AG04450 (cell line): ENCODE measurements at regions not wholly inside any gene's neighbourhood (a gene's known extent, or its start where the extent isn't known, plus 50 kb on each side); places are given as distances from the start of the nearest gene placed in this dataset.

Experiments used
- CTCF ChIA-PET: fragments of 300-600, 350-600 bp; formaldehyde crosslinking; extraction: SDS; loops from one replicate; lab custom pipeline; 2022; ENCODE audit warnings: antibody characterized with exemption, inconsistent platforms; lab: Charles Lee
- POLR2A ChIA-PET: fragments of 350-600 bp; formaldehyde crosslinking; extraction: SDS; loops from one replicate; lab custom pipeline; 2021; ENCODE audit warnings: antibody characterized with exemption, inconsistent platforms; lab: Yijun Ruan, JAX
- DNase-seq: peaks from one replicate; pipeline ENCODE4 v3.0.0-alpha.2; 2011; ENCODE audit warnings: low read depth, low spot score
- H3K27ac ChIP-seq: one replicate; pipeline ENCODE4 v1.5.1; 2012; ENCODE audit warnings: low read depth, low read length, control low read depth
- H3K27me3 ChIP-seq: one replicate; pipeline ENCODE4 v1.6.0; 2012; ENCODE audit warnings: low read length; ENCODE audit not compliant: control insufficient read depth, insufficient read depth
- H3K4me3 ChIP-seq: 2 replicates; pipeline ENCODE4 v1.5.1; 2011; ENCODE audit warnings: mild to moderate bottlenecking, low read depth, low read length, control low read depth
- H3K9me3 ChIP-seq: 2 replicates; pipeline ENCODE4 v1.5.1; 2012; ENCODE audit warnings: low read length; ENCODE audit not compliant: control insufficient read depth, insufficient read depth
- TF ChIP-seq, protein P1 (sequence below): IDR thresholded peaks from 2 replicates; pipeline ENCODE4 v1.5.1; 2011; ENCODE audit warnings: low read depth, low read length, control low read depth, inconsistent platforms

DNA sequence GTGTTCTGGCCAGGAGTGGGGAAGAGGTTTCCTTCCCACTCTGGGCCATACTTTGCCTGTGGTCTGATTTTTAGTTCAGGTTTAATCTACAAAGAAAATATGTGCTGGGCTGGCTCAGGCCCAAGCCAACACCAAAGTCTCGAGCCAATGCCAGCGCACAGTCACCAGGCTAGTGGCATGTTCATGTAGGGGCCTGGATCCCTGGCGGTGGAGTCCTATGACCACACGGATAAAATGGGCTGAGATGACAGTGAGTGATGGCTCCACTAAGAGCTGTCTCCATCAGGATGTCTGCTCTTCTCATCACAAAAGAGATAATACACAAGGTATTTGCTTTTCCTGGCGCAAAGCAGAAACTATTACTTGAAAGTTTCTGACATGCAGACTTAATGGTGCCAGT, 92.9 kb upstream of the PTPN3 start:
- no peak for DNase-seq
- H3K27me3 ChIP-seq, result peaks cover 35% of the 10 kb centered on the region
- TF ChIP-seq, protein P1, sequence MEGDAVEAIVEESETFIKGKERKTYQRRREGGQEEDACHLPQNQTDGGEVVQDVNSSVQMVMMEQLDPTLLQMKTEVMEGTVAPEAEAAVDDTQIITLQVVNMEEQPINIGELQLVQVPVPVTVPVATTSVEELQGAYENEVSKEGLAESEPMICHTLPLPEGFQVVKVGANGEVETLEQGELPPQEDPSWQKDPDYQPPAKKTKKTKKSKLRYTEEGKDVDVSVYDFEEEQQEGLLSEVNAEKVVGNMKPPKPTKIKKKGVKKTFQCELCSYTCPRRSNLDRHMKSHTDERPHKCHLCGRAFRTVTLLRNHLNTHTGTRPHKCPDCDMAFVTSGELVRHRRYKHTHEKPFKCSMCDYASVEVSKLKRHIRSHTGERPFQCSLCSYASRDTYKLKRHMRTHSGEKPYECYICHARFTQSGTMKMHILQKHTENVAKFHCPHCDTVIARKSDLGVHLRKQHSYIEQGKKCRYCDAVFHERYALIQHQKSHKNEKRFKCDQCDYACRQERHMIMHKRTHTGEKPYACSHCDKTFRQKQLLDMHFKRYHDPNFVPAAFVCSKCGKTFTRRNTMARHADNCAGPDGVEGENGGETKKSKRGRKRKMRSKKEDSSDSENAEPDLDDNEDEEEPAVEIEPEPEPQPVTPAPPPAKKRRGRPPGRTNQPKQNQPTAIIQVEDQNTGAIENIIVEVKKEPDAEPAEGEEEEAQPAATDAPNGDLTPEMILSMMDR, result no peak
- ChIA-PET POLR2A (no interaction called here), CTCF (no interaction called here)
- H3K27ac ChIP-seq, result no peak overlapping the region
- no peaks in the 10 kb centered on the region for H3K9me3 ChIP-seq
- H3K4me3 ChIP-seq, result no peak overlapping the region

DNA sequence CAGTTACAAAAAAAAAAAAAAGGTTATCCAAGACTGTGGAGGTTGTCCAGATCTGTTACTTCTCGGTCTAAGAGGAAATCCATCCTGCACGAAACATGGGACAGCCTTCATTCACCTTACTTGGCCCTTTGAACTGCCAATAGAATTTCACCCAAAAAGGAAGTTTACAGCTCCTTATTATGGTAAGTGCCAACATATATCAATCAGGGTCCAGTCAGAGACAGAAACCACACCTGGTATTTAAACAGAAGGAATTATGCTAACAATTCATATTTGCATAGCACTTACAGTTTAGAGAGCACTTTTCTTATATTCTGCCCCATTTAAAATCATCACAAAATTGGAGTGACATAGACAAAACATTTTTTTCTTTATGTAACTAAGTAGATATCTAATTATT, 93.6 kb upstream of the PTPN3 start:
- DNase-seq, result no peak
- CTCF ChIA-PET, result interaction anchor here (0.9 to 1.0 kb wide), 2 partner anchors 17 to 227 kb away, joined by 3 read pairs; no protein-coding TSS in a partner anchor
- TF ChIP-seq, protein P1, result no peak
- POLR2A ChIA-PET, result no interaction called here
- Histone ChIP-seq H3K4me3 (no peak overlapping the region), H3K27me3 (peaks cover 29% of the 10 kb centered on the region), H3K27ac (no peak overlapping the region), H3K9me3 (no peaks in the 10 kb centered on the region)

DNA sequence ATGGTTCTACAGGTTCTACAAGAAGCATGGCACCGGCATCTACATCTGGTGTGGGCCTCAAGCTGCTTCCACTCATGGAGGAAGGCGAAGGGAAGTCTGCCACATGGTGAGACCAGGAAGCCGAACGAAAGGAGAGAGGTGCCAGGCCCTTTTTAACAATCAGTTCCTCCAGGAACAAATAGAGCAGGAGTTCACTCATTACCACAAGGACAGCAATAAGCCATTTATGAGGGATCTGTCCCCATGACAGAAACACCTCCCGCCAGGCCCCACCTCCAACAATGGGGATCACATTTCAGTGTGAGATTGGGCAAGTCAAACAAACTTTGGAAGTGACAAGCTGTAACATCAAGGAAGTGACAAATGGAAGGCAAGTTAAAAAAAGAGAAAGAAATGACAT, 95.5 kb upstream of the PTPN3 start:
- POLR2A ChIA-PET, result no interaction called here
- Histone ChIP-seq H3K9me3 (no peaks in the 10 kb centered on the region), H3K4me3 (no peak overlapping the region), H3K27me3 (peaks cover 17% of the 10 kb centered on the region), H3K27ac (no peak overlapping the region)
- TF ChIP-seq, protein P1, result no peak
- no peak for DNase-seq
- CTCF ChIA-PET, result interaction anchor here (0.6 to 1.2 kb wide), 3 partner anchors 19 to 225 kb away, joined by 3 to 4 read pairs (median 3); no protein-coding TSS in a partner anchor

DNA sequence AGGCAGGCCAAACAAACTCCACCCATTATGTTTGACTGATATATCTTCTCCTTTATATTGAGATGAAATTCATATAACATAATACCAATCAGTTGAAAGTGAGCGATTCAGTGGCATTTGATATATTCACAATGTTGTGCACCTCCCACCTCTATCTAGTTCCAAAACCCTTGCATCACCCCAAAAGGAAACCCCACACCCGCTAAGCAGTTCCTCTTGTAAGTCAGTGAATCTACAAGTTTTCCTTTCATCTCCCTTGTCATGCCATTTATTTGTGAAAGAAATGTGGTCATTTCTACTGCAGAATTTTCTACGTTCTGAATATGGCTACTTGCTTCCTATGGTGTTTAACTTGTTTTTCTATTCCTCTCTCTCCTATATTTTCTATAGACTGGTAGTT, 99.4 kb upstream of the PTPN3 start:
- TF ChIP-seq, protein P1, result no peak
- Histone ChIP-seq H3K4me3 (no peak overlapping the region), H3K27ac (no peak overlapping the region), H3K9me3 (0 out of 2 replicates have a peak, but pooled peaks cover 4% of the 10 kb centered on the region), H3K27me3 (peaks cover 10% of the 10 kb centered on the region)
- ChIA-PET CTCF (no interaction called here), POLR2A (no interaction called here)
- DNase-seq, result no peak

DNA sequence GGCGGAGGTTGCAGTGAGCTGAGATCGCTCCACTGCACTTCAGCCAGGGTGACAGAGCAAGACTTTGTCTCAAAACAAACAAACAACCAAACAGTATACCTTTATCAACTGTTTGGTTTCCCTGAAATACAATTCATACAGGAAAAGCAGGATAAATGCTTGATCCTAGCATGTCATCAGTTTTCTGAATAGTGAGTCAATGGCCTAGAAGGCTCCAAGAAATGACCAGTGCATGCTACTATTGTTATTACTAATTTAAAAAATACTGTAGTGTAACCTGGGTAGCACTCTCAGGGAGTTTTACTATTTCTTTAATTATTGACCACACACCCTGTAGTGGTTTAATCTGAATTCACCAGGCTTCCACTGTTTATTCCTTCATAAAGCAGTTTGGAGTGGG, 101.0 kb upstream of the PTPN3 start:
- no peak for DNase-seq
- ChIA-PET POLR2A (no interaction called here), CTCF (no interaction called here)
- TF ChIP-seq, protein P1, result no peak
- peaks cover 13% of the 10 kb centered on the region for H3K27me3 ChIP-seq
- 0 out of 2 replicates have a peak, but pooled peaks cover 4% of the 10 kb centered on the region for H3K9me3 ChIP-seq
- H3K4me3 ChIP-seq, result no peak overlapping the region
- no peak overlapping the region for H3K27ac ChIP-seq
